HUES6 (cell line): ENCODE measurements at regions not wholly inside any gene's neighbourhood (a gene's known extent, or its start where the extent isn't known, plus 50 kb on each side); places are given as distances from the start of the nearest gene placed in this dataset.
"Not testable (repeated sequence)": the region's sequence is repeated elsewhere in the genome, so short reads cannot be mapped to it uniquely, and the experiment has no call there.

Experiments used
- H3K27ac ChIP-seq: 2 replicates; pipeline ENCODE4 v1.7.0; 2013; ENCODE audit warnings: low read depth, mild to moderate bottlenecking, low read length, inconsistent platforms
- H3K27me3 ChIP-seq: 2 replicates; pipeline ENCODE4 v1.6.1; 2013; ENCODE audit warnings: low read length; ENCODE audit not compliant: control insufficient read depth, insufficient read depth
- H3K36me3 ChIP-seq: 2 replicates; pipeline ENCODE4 v1.6.1; 2013; ENCODE audit warnings: low read length; ENCODE audit not compliant: control insufficient read depth, insufficient read depth
- H3K4me1 ChIP-seq: 2 replicates; pipeline ENCODE4 v1.6.1; 2013; ENCODE audit warnings: low read length; ENCODE audit not compliant: control insufficient read depth, insufficient read depth
- H3K4me3 ChIP-seq: 2 replicates; pipeline ENCODE4 v1.5.1; 2013; ENCODE audit warnings: low read depth, low read length
- H3K9ac ChIP-seq: one replicate; pipeline ENCODE4 v1.6.1; 2013; ENCODE audit warnings: mild to moderate bottlenecking, low read length
- H3K9me3 ChIP-seq: 2 replicates; pipeline ENCODE4 v1.6.1; 2013; ENCODE audit warnings: low read depth, low read length; ENCODE audit not compliant: control insufficient read depth, insufficient read depth

DNA sequence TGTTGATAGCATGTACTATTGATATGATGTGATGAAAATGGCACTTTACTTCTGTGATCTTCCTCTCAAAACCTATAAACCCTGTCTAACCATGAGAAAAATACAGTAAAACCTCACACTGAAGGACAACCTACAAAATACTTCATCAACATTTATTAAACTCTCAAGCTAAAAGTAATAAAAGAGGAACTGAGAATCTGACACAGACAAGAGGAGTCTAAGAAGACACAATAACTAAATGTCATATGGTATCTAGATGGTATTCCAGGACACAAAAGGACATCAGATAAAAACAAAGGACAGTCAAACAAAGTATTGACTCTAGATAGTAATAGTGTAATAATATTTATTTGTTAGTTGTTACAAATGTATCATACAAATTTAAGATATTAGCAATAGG, 655.3 kb downstream of the SH3BGRL start:
- Histone ChIP-seq H3K27me3 (no peaks in the 10 kb centered on the region), H3K9me3 (peaks cover 12% of the 10 kb centered on the region; the same call in 1 of the 2 replicates)

DNA sequence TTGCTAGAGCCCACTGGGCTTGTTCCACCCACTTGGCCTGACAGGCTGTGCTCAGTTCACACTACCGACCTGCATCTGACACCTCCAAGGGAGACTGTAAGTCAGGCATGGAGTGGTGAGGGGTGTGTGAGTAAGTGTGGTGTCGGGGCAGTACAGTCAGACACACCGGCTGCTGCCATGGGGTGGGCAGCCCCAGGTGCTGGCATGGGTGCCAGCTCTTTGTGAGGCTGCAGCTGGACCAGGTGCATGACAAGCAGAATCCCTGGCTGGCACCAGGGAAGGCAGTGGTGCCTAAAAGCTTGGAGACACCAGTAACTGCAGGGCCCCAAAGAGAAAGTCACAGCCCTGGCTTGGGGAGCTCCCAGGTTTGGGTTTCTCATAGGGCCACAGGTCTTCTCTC, 665.0 kb downstream of the SH3BGRL start:
- Histone ChIP-seq H3K36me3 (no peaks in the 10 kb centered on the region), H3K9ac (no peak overlapping the region), H3K9me3 (peaks cover 71% of the 10 kb centered on the region), H3K4me1 (no peaks in the 10 kb centered on the region), H3K27ac (no peak overlapping the region), H3K27me3 (no peaks in the 10 kb centered on the region), H3K4me3 (no peak overlapping the region)

More for the DNA sequence above, 655.3 kb downstream of the SH3BGRL start:
- H3K9ac ChIP-seq = no peak overlapping the region
- no peak overlapping the region for H3K4me3 ChIP-seq
- no peaks in the 10 kb centered on the region for H3K36me3 ChIP-seq
- H3K4me1 ChIP-seq = no peaks in the 10 kb centered on the region
- no peak overlapping the region for H3K27ac ChIP-seq

DNA sequence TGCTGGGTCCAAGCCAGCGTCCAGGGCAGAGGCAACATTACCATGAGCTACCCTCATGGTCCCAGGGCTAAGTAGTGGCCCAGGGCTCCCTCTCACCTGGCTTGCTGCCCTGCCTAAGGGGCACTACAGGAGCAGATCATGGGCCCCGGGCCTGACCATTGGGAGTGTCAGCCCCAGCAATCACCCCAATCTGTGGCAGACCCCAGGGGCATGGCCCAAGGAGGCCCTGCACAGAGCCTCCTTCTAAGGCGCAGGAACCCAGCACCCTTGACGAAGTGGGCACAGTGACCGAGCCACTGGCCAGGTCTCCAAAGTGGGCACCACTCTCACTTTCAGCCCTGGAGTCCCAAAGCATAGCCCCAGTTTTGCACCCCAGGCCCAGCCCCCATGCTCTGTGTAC, 667.1 kb downstream of the SH3BGRL start:
- H3K9me3 ChIP-seq = peaks cover 84% of the 10 kb centered on the region
- H3K4me1 ChIP-seq = no peaks in the 10 kb centered on the region
- no peak overlapping the region for H3K27ac ChIP-seq
- H3K36me3 ChIP-seq = no peaks in the 10 kb centered on the region
- H3K9ac ChIP-seq = no peak overlapping the region
- no peaks in the 10 kb centered on the region for H3K27me3 ChIP-seq
- H3K4me3 ChIP-seq = no peak overlapping the region

DNA sequence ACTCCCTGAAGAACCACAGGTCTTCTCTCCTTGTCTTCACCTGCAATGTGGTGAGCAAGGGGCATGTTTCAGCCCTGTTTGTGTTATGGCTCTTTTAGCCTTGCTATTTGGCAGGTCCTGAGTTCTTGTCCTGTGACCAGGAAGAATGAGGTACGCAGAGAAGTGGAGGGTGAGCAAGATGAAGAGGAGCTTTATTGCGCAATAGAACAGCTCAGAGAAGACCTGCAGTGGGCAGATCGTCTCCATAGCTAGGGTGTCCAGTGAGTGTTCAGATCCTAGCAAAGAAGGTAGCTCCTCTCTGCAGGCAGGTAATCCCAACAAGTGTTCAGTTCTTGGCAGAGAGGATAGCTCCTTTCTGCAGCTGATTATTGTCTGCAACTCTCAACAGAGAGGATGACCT, 672.9 kb downstream of the SH3BGRL start:
- Histone ChIP-seq H3K36me3 (no peaks in the 10 kb centered on the region), H3K9ac (no peak overlapping the region), H3K4me3 (no peak overlapping the region), H3K27me3 (no peaks in the 10 kb centered on the region), H3K27ac (no peak overlapping the region), H3K4me1 (no peaks in the 10 kb centered on the region), H3K9me3 (peaks cover 58% of the 10 kb centered on the region)

DNA sequence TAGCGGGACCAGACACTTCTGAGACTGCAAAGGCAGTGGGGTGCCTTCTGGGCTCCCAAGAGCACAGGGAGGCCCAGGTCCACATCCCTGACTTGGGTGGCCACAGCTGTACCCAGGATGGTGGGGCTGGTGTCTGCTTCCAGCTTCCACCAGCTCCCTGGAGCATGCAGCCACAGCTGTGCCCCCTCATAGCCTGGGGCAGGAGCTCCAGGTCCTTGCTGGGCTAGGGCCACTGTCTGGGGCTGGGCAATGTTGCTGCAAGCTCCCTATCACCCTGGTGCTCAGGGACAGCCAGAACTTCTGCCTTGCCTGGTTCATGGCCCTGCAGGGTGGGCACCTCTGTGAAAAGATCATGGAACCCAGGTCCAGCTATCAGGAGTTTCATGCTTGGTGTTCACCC, 673.9 kb downstream of the SH3BGRL start:
- Histone ChIP-seq H3K4me1 (no peaks in the 10 kb centered on the region), H3K27me3 (no peaks in the 10 kb centered on the region), H3K9me3 (peaks cover 58% of the 10 kb centered on the region), H3K9ac (no peak overlapping the region), H3K36me3 (no peaks in the 10 kb centered on the region), H3K4me3 (no peak overlapping the region), H3K27ac (no peak overlapping the region)

DNA sequence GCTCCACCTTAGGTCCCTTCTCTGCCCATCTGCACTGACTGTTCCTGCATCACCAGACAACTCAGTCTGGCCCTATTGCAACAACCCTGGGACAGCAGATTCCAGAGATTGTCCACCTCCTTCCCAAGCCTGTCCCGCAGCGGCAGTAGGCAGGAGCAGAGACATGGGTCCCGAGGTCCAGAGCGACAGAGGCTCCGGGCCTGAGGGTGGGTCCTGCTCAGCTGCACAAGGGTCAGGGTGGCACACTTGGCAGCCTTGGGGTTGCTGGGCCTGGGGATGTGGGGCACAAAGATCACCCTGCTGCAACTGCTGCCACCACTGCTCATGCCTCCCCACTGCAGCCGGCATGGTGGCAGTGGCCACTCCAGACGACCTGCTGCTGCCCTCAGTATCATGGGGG, 674.5 kb downstream of the SH3BGRL start:
- Histone ChIP-seq H3K27me3 (no peaks in the 10 kb centered on the region), H3K9me3 (peaks cover 52% of the 10 kb centered on the region)

DNA sequence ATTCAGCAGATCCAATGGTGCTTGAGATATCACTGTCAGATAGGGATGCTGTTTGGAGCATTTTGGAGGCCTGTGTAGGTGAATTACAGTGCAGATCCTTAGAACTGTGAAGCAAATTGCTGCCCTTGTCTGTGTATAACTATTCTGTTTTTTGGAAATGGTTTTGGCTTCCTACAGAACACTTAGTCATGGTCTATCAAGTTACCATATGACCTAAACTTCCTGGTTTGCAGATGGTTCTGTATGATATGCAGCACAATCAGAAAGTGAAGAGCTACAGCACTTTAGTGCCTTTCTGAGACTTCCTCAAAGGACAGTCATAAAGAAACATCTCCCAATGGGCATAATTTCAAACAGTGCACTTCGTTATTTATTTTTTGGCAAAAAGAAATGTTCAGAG, 688.6 kb downstream of the SH3BGRL start:
- no peaks in the 10 kb centered on the region for H3K36me3 ChIP-seq
- no peak overlapping the region for H3K9ac ChIP-seq
- peaks cover 9% of the 10 kb centered on the region; the same call in 1 of the 2 replicates for H3K9me3 ChIP-seq
- H3K27ac ChIP-seq = no peak overlapping the region
- H3K4me1 ChIP-seq = no peaks in the 10 kb centered on the region
- H3K4me3 ChIP-seq = no peak overlapping the region
- no peaks in the 10 kb centered on the region for H3K27me3 ChIP-seq

More for the DNA sequence above, 674.5 kb downstream of the SH3BGRL start:
- no peaks in the 10 kb centered on the region for H3K36me3 ChIP-seq
- H3K4me3 ChIP-seq = no peak overlapping the region
- H3K9ac ChIP-seq = no peak overlapping the region
- no peaks in the 10 kb centered on the region for H3K4me1 ChIP-seq
- H3K27ac ChIP-seq = no peak overlapping the region

DNA sequence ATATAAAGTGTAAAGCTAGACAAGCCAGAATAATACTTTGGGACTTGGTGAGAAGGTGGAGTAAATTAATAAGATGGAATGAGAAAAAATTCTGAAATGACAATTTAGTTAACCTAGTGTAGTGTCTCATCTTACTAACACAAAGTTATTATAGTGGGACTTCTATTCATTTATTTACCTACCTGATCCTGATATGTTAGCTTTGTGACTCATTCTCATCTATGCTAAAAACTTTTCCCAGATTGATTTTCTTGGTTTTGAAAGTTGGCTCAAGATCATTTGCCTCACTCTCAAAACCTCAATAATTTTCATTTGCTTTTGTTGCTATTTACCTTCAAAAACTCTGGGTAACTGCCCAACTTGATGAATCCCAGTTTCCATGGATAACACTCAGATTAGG, 698.6 kb downstream of the SH3BGRL start:
- H3K36me3 ChIP-seq = no peaks in the 10 kb centered on the region
- H3K9me3 ChIP-seq = peaks cover 8% of the 10 kb centered on the region; the same call in 1 of the 2 replicates
- H3K4me1 ChIP-seq = no peaks in the 10 kb centered on the region
- no peak overlapping the region for H3K4me3 ChIP-seq
- H3K27me3 ChIP-seq = 0 out of 2 replicates have a peak, but pooled peaks cover 3% of the 10 kb centered on the region
- no peak overlapping the region for H3K9ac ChIP-seq
- H3K27ac ChIP-seq = no peak overlapping the region

DNA sequence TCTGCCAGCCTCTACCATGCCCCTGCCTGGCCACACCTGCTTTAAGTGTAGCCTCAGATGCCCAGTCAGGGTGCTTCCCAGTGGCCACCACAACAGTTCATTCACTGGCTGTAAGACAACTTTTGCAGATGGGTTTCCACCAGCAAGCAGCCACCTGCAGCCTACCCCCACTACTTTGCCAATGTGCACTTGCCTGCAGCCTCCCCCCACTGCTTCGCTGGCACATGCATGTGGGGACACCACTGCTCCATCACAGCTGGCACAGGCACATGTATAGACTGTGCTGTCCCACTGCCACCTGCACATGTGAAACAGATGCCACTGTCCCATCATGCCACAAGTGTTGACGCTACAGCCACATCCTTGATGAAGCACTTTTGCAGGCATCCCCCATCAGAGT, 723.9 kb downstream of the SH3BGRL start:
- peaks cover 18% of the 10 kb centered on the region; the same call in 1 of the 2 replicates for H3K9me3 ChIP-seq
- H3K9ac ChIP-seq = no peak overlapping the region
- H3K36me3 ChIP-seq = no peaks in the 10 kb centered on the region
- H3K4me3 ChIP-seq = no peak overlapping the region
- no peaks in the 10 kb centered on the region for H3K27me3 ChIP-seq
- H3K27ac ChIP-seq = no peak overlapping the region
- H3K4me1 ChIP-seq = no peaks in the 10 kb centered on the region

DNA sequence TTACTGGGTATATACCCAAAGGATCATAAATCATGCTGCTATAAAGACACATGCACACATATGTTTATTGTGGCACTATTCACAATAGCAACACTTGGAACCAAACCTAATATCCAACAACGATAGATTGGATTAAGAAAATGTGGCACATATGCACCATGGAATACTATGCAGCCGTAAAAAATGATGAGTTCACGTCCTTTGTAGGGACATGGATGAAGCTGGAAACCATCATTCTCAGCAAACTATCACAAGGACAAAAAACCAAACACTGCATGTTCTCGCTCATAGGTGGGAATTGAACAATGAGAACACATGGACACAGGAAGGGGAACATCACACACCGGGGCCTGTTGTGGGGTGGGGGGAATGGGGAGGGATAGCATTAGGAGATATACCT, 744.0 kb downstream of the SH3BGRL start:
- H3K9ac ChIP-seq, H3K4me1 ChIP-seq, H3K9me3 ChIP-seq, H3K27me3 ChIP-seq, H3K27ac ChIP-seq, H3K36me3 ChIP-seq, H3K4me3 ChIP-seq: not testable (repeated sequence)

DNA sequence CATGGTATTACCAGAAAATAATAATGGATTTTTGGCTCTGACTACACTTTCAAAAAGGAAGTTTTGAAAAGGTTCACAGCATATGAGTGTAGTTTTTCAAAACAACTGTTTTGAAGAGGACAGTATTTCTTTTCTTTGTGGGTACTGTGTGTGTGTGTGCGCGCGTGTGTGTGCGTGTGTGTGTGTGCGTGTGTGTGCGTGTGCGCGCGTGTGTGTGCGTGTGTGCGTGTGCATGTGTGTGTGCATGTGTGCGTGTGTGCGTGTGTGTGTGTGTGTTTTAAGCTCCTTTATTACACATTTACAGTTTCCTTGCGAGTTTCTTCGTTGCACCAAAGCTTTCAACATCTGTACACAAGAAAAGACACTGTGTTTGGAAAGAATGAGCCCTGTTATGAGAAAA, 755.4 kb downstream of the SH3BGRL start:
- Histone ChIP-seq H3K4me1 (no peaks in the 10 kb centered on the region), H3K36me3 (no peaks in the 10 kb centered on the region), H3K27me3 (no peaks in the 10 kb centered on the region), H3K27ac (no peak overlapping the region), H3K9me3 (peaks cover 8% of the 10 kb centered on the region; the same call in 1 of the 2 replicates), H3K4me3 (no peak overlapping the region), H3K9ac (no peak overlapping the region)
